Activated CD4-positive, CD25-positive, alpha-beta regulatory T cell treated with anti-CD3 and anti-CD28 coated beads, Interleukin-2, amount 50 U/mL, for 72 hours (primary cell): ENCODE measurements at regions not wholly inside any gene's neighbourhood (a gene's known extent, or its start where the extent isn't known, plus 50 kb on each side); places are given as distances from the start of the nearest gene placed in this dataset.
"Not testable (repeated sequence)": the region's sequence is repeated elsewhere in the genome, so short reads cannot be mapped to it uniquely, and the experiment has no call there.

Experiments used
- DNase-seq: peaks from one replicate; pipeline ENCODE4 v3.0.0; 2021

DNA sequence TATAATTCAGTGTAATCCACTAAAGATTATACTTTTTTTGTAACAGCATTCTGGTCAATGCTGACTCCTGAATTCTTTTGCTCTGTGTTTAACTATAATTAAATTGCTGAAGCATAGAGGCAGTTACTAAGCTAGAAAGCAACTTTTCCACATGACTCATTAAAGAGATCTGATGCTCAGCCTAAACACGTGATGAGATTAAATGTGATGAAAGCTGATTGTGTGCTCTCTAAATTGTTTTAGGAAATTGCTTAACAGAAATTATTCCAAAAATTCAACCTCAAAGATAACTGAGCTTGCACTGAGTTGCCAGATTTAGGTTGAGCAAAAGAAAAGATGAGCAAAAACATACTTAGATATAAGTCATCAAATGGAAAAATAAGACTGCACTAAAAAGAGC lies 1033.6 kb downstream of the FAM181B start:
- DNase-seq: no peak

GRCh38 chr11:81687057-81687456 lies 1046.6 kb downstream of the FAM181B start:
- DNase-seq: no peak

DNA sequence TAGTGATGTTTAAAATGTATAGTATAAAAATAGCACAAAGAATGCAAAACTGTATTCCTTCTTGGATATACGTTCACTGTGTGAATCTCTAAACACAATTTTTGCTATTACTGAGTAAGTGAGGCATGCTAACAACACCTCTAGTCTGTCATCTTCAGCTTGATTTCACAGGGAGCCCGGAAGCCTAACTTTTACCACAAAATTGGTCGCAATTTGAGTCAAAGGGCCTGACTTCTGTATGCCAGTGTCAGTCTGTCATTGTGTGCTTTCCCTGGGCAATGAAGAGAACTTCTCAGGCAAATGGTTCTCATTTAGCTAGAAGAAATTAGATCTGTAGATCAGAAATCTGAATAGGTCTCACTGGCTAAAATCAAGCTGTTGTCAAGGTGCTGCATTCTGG lies 1059.5 kb downstream of the FAM181B start:
- DNase-seq: no peak

DNA sequence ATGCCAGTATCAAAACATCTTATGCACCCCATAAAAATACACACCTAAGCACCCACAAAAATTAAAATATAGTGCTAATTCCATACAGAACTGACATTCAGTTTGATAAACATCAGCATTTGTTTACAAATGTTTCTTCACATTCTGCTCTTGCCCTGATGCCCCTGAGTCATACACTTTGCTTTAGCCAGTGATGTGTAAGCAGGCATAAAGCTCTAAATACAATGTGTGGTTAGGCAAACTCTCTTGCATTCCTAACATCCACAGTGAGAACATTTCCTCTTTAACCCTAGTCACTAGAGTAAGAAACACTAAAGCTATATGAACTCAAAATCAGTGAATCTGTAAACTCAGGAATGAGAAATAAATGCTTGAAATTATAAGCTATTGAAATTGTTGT lies 1060.7 kb downstream of the FAM181B start:
- DNase-seq: no peak

GRCh38 chr11:81669935-81670543 lies 1063.6 kb downstream of the FAM181B start:
- no peak for DNase-seq

GRCh38 chr11:81658722-81659121 lies 1074.9 kb downstream of the FAM181B start:
- no peak for DNase-seq

DNA sequence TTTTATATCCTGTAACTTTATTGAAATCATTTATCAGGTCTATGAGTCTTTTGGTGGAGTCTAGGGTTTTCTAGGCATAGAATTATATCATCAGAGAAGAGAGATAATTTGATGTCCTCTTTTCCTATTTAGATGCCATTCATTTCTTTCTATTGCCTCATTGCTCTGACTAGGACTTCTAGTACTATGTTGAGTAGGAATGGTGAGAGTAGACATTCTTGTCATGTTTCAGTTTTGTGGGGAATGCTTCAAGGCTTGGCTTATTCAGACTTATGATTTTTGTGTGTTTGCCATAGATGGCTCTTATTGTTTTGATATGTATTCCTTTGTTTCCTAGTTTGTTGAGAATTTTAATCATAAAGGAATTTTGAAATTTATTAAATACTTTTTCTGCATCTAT lies 1078.3 kb downstream of the FAM181B start:
- no peak for DNase-seq

DNA sequence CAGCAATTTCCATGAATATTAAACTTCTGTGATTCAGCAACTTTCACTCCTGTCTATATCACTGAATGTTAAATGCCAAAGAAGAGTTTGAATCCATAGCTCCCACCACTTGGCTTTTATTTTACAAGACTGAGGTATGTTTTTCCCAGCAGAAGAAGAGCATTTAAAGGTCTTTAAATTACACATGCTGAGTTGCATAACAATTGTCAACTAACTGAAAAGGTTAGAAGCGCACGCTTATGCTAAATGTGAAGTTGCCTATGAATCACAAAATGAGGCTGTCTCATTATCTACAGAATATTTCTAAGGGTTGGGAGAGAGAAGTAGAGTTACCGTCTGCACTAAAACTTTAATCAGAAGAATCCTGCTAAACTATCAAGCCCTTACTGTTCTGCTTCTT lies 1086.3 kb downstream of the FAM181B start:
- DNase-seq: no peak

GRCh38 chr11:81644239-81644840 lies 1089.3 kb downstream of the FAM181B start:
- DNase-seq: no peak

DNA sequence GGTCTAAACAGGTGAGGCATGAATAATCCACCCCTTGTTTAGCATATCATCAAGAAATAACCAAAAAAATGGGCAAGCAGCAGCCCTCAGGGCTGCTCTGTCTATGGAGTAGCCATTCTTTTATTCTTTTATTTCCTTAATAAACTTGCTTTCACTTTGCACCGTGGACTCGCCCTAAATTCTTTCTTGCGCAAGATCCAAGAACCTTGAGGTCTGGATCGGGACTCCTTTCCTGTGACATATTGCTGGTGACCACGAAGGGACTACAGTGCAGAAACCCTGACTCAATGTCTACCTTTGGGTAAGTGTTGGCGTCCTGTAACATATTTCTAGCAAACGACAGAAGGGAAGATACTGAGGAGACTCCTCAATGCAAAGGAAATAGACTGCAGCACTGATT lies 1099.2 kb downstream of the FAM181B start:
- no peak for DNase-seq

DNA sequence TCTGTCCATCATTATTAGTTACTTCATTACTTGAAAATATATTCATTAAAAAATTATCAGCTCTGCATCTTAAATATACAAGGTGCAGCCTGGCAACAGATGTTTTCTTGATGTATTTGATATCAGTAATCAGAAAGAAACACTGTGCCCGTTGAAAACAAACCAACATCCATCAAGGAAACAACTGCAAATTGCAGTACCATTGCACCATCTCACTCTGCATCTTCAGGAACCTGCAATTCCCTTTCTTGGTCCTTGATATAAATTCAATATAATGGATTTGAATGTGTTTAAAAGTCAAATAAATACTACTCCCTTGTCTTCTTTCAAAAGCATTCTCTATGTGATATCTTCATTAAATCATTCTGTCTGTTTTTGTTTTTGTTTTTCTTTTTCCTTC lies 1131.2 kb downstream of the FAM181B start:
- no peak for DNase-seq

- no peak for DNase-seq
Observed at GRCh38 chr11:81596704-81597103, 1137.0 kb downstream of the FAM181B start.

DNA sequence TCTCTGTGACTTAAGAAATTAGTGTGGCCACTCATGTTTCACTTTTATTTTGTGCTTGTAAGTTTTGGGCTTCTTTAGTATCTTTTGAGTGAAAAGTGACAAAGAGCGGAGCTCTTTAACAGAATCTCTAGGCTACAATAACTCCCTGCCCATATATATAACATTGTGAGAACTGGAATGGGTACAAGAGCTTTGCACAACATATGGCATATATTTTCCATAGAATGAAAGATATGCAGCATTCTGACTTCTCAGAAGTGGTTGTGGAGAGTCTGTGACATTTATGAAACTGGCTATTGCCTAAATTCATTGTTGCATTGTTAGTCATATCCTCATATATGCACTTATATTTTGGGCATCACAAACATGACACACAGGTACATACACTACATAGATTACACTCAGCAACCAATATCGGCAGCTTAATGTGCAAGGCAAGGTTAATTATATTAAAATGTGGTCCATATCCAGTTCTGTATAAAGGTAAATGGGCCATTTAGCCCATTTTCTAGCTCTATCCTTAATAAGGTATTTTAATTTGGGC lies 1148.2 kb downstream of the FAM181B start:
- no peak for DNase-seq

DNA sequence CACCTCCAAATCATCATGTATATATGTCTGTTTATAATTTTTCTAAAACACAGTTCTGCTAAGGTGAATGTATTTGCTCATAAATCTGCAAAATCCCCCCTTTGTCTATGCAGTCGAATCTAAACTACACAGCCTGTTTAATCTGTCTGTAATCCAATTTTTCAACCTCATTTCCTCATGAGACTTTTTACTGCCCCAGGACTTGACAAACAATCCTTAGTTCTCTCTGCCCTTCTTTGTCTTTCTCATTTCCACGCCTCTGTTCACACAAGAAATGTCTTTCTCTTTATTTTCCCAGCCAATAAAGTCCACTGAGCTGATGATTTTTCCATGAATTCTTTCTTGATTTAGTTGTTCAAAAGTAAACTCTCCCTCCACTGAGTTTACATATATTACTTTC lies 1154.3 kb downstream of the FAM181B start:
- DNase-seq: no peak

- DNase-seq: no peak
Observed at GRCh38 chr11:81578571-81578970, 1155.1 kb downstream of the FAM181B start.

- DNase-seq: no peak
Observed at GRCh38 chr11:81574301-81574700, 1159.4 kb downstream of the FAM181B start.

GRCh38 chr11:81573367-81573766 lies 1160.3 kb downstream of the FAM181B start:
- no peak for DNase-seq

DNA sequence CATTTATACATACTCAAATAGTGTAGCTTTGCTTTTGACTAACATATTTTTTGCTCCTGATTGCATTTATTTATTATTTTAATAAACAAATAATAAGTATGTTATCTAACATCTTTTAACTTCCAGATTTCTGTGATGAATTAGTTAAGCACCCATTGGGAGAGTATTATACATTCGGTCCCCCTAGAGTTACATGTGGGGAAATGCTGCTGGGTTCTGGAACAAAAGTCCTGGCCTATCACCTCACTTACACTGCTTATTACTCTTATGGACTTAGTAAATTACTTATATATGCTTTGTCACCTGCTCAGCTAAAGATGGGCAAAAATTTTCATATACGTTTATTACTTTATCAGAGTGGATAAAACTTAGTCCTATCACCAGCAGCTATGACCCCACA lies 1163.0 kb downstream of the FAM181B start:
- no peak for DNase-seq

GRCh38 chr11:81569999-81570398 lies 1163.7 kb downstream of the FAM181B start:
- DNase-seq: no peak

DNA sequence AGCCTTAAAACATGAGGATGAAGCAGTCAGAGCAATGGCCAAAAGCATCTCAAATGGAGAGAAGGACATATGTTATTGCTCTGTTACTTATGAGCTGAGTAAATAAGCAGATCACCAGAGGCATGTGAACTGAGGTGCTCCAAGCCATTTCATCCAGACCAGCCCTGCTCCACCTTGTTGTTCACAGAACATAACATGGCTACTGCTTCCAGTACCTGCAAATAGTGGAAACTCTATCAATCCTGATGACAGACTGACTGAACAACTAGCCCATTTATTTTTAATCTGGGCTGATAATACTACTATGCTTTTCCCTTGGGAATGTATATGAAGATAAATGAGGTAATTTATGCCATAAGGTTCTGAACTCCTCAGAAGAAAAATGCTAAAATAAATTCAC lies 1164.7 kb downstream of the FAM181B start:
- no peak for DNase-seq

DNA sequence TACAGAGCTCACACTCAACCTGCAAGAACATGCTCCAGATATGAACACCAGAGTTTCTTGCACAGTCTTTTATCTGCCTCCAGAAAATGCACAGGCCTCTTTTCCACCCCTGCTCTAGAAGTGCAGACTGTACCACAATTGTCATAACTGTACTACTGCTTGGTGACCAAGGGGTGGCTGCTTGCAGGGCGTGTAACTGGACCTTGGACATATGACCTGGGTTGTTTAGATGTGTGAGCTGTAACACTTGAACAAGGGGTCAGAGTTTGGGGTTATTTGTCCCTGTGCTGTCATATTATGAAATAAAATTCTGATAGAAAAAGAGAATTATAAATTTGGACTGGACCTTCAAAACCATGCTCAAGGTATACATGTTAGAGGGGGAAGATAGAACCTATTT lies 1185.5 kb downstream of the FAM181B start:
- DNase-seq: no peak

DNA sequence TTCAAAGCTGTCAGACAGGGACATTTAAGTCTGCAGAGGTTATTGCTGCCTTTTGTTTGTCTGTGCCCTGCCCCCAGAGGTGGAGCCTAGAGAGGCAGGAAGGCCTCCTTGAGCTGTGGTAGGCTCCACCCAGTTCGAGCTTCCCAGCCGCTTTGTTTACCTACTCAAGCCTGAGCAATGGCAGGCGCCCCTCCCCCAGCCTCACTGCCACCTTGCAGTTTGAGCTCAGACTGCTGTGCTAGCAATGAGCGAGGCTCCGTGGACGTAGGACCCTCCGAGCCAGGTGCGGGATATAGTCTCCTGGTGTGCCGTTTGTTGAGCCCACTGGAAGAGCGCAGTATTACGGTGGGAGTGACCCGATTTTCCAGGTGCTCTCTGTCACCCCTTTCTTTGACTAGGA lies 1193.9 kb downstream of the FAM181B start:
- not testable (repeated sequence) for DNase-seq

DNA sequence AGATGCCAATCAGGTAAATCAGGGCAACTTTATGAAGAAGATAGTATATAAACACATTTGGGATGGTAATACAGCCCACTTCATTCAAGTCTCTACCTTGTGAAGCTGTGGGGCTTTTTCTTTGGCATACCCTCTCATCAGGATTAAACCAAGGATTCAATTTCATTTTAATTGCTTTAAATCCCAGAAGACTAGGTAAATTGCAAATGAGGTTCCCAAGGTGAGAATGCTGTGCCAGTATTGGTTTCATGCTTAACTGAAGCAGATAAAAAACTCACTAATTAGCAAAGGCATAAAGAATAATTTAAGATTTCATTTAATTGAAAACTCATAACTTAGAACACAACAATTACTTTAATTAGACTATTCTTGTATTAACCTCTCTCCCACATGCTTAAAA lies 1218.1 kb downstream of the FAM181B start:
- DNase-seq: no peak

DNA sequence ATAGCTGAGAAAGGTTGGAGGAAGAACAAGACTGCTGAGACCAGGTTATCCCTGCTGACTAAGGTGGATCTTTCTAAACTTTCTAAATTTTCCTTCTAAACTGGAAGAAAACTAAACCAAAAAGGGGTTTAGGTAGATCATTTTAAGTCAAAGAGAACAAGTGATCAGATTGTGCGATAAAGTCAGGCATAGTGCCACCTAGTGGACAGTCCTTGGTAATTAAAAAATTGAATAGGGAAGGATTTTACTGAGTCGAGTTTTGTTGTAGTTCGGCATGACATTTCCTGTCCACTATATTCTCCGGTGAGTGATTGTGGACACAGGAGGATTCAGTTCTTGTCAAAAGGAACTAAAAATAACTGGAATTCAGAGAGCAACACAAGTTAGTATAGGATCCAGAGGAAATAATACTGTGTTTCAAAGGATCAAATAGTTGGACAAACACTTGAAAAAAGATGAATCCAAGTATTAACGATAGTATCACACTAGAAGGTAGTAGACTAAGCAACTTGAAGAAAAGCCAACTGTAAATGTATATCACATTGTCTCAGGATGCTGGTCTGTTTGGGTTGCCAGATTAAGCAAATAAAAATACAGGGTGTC lies 1236.4 kb downstream of the FAM181B start:
- no peak for DNase-seq

DNA sequence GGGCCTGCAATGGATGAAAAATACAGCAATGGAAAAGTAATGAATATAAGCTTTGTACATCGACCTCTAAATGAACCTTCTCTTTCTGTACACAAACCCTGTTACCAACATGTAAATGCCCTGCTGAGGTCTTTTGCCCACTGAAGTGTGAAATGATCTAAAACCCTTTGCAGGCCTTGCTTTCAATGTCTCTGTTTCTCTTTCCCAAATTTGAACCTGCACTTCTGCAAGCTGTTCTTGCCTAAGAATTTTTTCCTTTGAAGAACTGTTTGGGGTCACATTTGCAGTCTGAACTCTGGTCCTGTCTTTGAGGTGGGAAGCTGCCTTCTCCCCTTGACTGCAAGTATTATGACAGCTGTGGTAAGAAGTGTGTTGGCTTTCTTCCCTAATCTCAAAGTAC lies 1237.1 kb downstream of the FAM181B start:
- no peak for DNase-seq
